GM18868 (cell line): ENCODE measurements at regions not wholly inside any gene's neighbourhood (a gene's known extent, or its start where the extent isn't known, plus 50 kb on each side); places are given as distances from the start of the nearest gene placed in this dataset.
"Not testable (repeated sequence)": the region's sequence is repeated elsewhere in the genome, so short reads cannot be mapped to it uniquely, and the experiment has no call there.

Experiments
- ATAC-seq: cut with Tn5 transposase; IDR thresholded peaks from one replicate; pipeline ENCODE4 v1.9.1; 2021; ENCODE audit warnings: mild to moderate bottlenecking, moderate library complexity; ENCODE audit not compliant: unreplicated experiment

- not testable (repeated sequence) for ATAC-seq
Observed at GRCh38 chr20:30895354-30895711, 362.1 kb upstream of the DEFB115 start.

GRCh38 chr20:30899370-30900079, 357.9 kb upstream of the DEFB115 start:
- ATAC-seq = not testable (repeated sequence)

- ATAC-seq = not testable (repeated sequence)
Observed at GRCh38 chr20:30900080-30900719, 357.3 kb upstream of the DEFB115 start.

- not testable (repeated sequence) for ATAC-seq
Observed at GRCh38 chr20:30905231-30905630, 352.2 kb upstream of the DEFB115 start.

GRCh38 chr20:30910937-30911725, 346.3 kb upstream of the DEFB115 start:
- ATAC-seq = no peak

- ATAC-seq = not testable (repeated sequence)
Observed at GRCh38 chr20:30911832-30912660, 345.4 kb upstream of the DEFB115 start.

- not testable (repeated sequence) for ATAC-seq
Observed at GRCh38 chr20:30912661-30913026, 344.8 kb upstream of the DEFB115 start.

- not testable (repeated sequence) for ATAC-seq
Observed at GRCh38 chr20:30916404-30916803, 341.1 kb upstream of the DEFB115 start.

- no peak for ATAC-seq
Observed at GRCh38 chr20:30919514-30920188, 337.8 kb upstream of the DEFB115 start.

GRCh38 chr20:30921286-30922071, 336.0 kb upstream of the DEFB115 start:
- ATAC-seq = no peak

GRCh38 chr20:30922129-30922528, 335.3 kb upstream of the DEFB115 start:
- ATAC-seq = no peak

GRCh38 chr20:30937790-30938189, 319.7 kb upstream of the DEFB115 start:
- no peak for ATAC-seq

GRCh38 chr20:30949761-30950160, 307.7 kb upstream of the DEFB115 start:
- no peak for ATAC-seq

- not testable (repeated sequence) for ATAC-seq
Observed at GRCh38 chr20:30951088-30951487, 306.4 kb upstream of the DEFB115 start.

- not testable (repeated sequence) for ATAC-seq
Observed at GRCh38 chr20:30956649-30957048, 300.8 kb upstream of the DEFB115 start.

- not testable (repeated sequence) for ATAC-seq
Observed at GRCh38 chr20:30959208-30959607, 298.3 kb upstream of the DEFB115 start.

- no peak for ATAC-seq
Observed at GRCh38 chr20:30963591-30963990, 293.9 kb upstream of the DEFB115 start.

GRCh38 chr20:30975859-30976258, 281.6 kb upstream of the DEFB115 start:
- ATAC-seq = not testable (repeated sequence)

GRCh38 chr20:30985386-30985785, 272.1 kb upstream of the DEFB115 start:
- ATAC-seq = no peak
